ENCODE measurements at regions not wholly inside any gene's neighbourhood (a gene's known extent, or its start where the extent isn't known, plus 50 kb on each side); places are given as distances from the start of the nearest gene placed in this dataset.

- Histone ChIP-seq H3K27me3 (no peaks in the 10 kb centered on the region), H3K4me3 (replicated peaks in 1 of 3) (no peak overlapping the region), H3K36me3 (no peaks in the 10 kb centered on the region), H3K4me1 (peaks cover 0 to 12% of the 10 kb centered on the region in 2 donors), H3K27ac (no peak overlapping the region), H3K9me3 (no peaks in the 10 kb centered on the region)
- 59 to 67% methylated on average over 4 of the region's 4 CpGs for WGBS, 2 donors
- TF ChIP-seq CTCF (IDR thresholded peaks at IDR 0.05) (no peak), POLR2A (IDR thresholded peaks at IDR 0.05) (no peak)
- DNase-seq = no peak
- intact Hi-C loops (cut with DNase I) = no loop called here
Measured at GRCh38 chr16:26197707-26198106, 505.9 kb downstream of the HS3ST4 start.

GRCh38 chr16:26198221-26198620 is 506.5 kb downstream of the HS3ST4 start:
- no peaks in the 10 kb centered on the region for H3K27me3 ChIP-seq
- no peaks in the 10 kb centered on the region for H3K36me3 ChIP-seq
- no peak for TF ChIP-seq CTCF (IDR thresholded peaks at IDR 0.05)
- TF ChIP-seq POLR2A (IDR thresholded peaks at IDR 0.05) = no peak
- DNase-seq = no peak
- no peak overlapping the region for H3K4me3 ChIP-seq (replicated peaks in 1 of 3)
- 67 to 70% methylated on average over 5 of the region's 5 CpGs for WGBS, 2 donors
- H3K9me3 ChIP-seq = no peaks in the 10 kb centered on the region
- peaks cover 0 to 8% of the 10 kb centered on the region in 2 donors for H3K4me1 ChIP-seq
- no peak overlapping the region for H3K27ac ChIP-seq
- intact Hi-C loops (cut with DNase I) = no loop called here

- DNase-seq = no peak
- TF ChIP-seq POLR2A (IDR thresholded peaks at IDR 0.05) = no peak
- no peak for TF ChIP-seq CTCF (IDR thresholded peaks at IDR 0.05)
- Histone ChIP-seq H3K36me3 (no peaks in the 10 kb centered on the region), H3K4me1 (no peaks in the 10 kb centered on the region), H3K9me3 (no peaks in the 10 kb centered on the region), H3K27me3 (no peaks in the 10 kb centered on the region), H3K27ac (no peak overlapping the region), H3K4me3 (replicated peaks in 1 of 3) (no peak overlapping the region)
- intact Hi-C loops (cut with DNase I) = no loop called here
- WGBS, 2 donors = 63 to 77% methylated on average over 7 of the region's 7 CpGs
Measured at GRCh38 chr16:26204138-26204537, 512.4 kb downstream of the HS3ST4 start.

GRCh38 chr16:26211542-26211941 is 519.8 kb downstream of the HS3ST4 start:
- 64 to 68% methylated on average over 4 of the region's 4 CpGs for WGBS, 2 donors
- no peaks in the 10 kb centered on the region for H3K36me3 ChIP-seq
- TF ChIP-seq CTCF (IDR thresholded peaks at IDR 0.05) (no peak), POLR2A (IDR thresholded peaks at IDR 0.05) (no peak)
- no peak overlapping the region for H3K4me3 ChIP-seq (replicated peaks in 1 of 3)
- H3K9me3 ChIP-seq = no peaks in the 10 kb centered on the region
- no peaks in the 10 kb centered on the region for H3K27me3 ChIP-seq
- H3K4me1 ChIP-seq = no peaks in the 10 kb centered on the region
- intact Hi-C loops (cut with DNase I) = no loop called here
- no peak for DNase-seq
- H3K27ac ChIP-seq = no peak overlapping the region

GRCh38 chr16:26212599-26212998 is 520.8 kb downstream of the HS3ST4 start:
- Histone ChIP-seq H3K27ac (no peak overlapping the region), H3K36me3 (no peaks in the 10 kb centered on the region), H3K9me3 (no peaks in the 10 kb centered on the region), H3K4me3 (replicated peaks in 1 of 3) (no peak overlapping the region), H3K27me3 (no peaks in the 10 kb centered on the region), H3K4me1 (no peaks in the 10 kb centered on the region)
- intact Hi-C loops (cut with DNase I) = no loop called here
- WGBS, 2 donors = 64 to 76% methylated on average over 5 of the region's 5 CpGs
- DNase-seq = no peak
- TF ChIP-seq CTCF (IDR thresholded peaks at IDR 0.05) = no peak
- TF ChIP-seq POLR2A (IDR thresholded peaks at IDR 0.05) = no peak
